Stimulated activated CD4-positive, alpha-beta T cell treated with anti-CD3 and anti-CD28 coated beads, TNF-alpha, amount 100 ng/mL, for 48 hours (primary cell): ENCODE measurements at regions not wholly inside any gene's neighbourhood (a gene's known extent, or its start where the extent isn't known, plus 50 kb on each side); places are given as distances from the start of the nearest gene placed in this dataset.

Experiments used
- DNase-seq, 3 donors: peaks; one replicate each; pipeline ENCODE4 v3.0.0-alpha.2; 2020; ENCODE audit warnings: low read depth in 3 of 3

DNA sequence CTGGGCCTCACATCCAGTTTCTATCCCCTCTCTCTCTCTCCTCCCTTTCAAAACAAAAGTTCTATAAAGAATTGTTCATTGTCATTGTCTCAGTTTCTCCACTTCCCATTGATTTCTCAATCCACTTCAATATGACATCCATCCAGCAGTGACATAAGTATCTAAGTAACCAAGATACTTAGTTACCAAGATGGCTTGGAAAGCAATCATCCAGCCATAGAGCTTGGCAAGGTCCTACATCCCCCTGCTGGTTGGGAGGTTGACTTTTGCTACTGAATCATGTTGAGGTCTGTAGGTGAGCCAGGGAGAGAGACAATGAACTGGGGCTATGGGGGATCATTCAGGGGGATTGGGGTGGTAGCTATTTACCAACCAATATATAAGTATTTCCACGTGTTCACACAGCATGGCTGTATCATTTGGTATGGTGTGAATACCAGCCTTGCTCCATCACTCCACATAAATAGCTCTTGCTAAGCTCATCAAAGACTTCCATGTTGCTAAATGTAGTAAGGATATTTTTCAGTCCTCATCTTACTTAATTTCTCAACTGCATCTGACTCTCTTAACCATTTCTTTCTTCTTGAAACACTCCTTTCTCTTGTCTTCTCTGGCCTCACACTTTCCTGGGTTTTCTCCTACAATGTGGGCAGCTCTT is 58.8 kb upstream of the NTRK3 start:
- DNase-seq, result no peak

DNA sequence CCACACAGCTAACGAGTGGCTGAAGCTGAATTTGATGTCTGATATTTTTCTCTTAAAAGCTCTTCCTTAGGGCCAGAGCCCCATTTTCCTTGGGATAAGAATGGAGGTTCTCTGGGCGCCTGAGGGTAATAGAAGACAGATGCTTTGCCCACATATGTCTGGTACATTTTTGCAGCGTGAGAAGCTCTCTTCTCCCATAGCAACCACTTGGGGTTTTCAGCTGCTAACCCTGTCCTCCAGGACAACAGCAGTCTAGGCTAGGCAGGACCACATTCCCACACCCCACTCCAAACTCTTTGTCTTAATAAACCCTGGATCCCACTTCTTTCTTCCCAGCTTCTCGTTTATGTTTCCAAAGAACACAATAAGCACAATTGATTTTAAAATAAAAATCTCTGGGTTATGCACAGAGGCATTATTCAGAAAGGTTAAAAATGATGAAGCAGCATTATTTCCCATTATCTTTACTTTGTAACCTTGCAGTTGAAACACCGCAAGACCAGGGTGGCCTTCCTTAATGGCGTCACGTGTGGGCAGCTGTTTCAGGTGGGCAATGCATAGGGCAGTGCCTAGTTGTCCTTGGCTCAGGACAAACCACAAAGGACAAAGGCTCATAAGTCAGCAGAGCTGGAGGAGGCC is 56.5 kb upstream of the NTRK3 start:
- DNase-seq, result no peak

- no peak for DNase-seq
These were observed 52.8 kb upstream of the NTRK3 start for GRCh38 chr15:88309363-88309762.

GRCh38 chr15:88307344-88307743 is 50.8 kb upstream of the NTRK3 start:
- DNase-seq, result no peak
